GM12875 (cell line): ENCODE measurements at regions not wholly inside any gene's neighbourhood (a gene's known extent, or its start where the extent isn't known, plus 50 kb on each side); places are given as distances from the start of the nearest gene placed in this dataset.

ENCODE experiments used
- H3K4me3 ChIP-seq: one replicate; pipeline ENCODE4 v1.5.1; 2011; ENCODE audit warnings: low read depth, low read length, control low read depth
- TF ChIP-seq, protein P1 (sequence below): IDR thresholded peaks from 2 replicates; pipeline ENCODE4 v1.5.1; 2011; ENCODE audit warnings: low read depth, mild to moderate bottlenecking, control low read depth, inconsistent platforms, low read length, moderate library complexity, borderline replicate concordance; ENCODE audit not compliant: insufficient read depth

GRCh38 chr9:18036422-18037187 lies 437.3 kb upstream of the ADAMTSL1 start:
- TF ChIP-seq, protein P1, sequence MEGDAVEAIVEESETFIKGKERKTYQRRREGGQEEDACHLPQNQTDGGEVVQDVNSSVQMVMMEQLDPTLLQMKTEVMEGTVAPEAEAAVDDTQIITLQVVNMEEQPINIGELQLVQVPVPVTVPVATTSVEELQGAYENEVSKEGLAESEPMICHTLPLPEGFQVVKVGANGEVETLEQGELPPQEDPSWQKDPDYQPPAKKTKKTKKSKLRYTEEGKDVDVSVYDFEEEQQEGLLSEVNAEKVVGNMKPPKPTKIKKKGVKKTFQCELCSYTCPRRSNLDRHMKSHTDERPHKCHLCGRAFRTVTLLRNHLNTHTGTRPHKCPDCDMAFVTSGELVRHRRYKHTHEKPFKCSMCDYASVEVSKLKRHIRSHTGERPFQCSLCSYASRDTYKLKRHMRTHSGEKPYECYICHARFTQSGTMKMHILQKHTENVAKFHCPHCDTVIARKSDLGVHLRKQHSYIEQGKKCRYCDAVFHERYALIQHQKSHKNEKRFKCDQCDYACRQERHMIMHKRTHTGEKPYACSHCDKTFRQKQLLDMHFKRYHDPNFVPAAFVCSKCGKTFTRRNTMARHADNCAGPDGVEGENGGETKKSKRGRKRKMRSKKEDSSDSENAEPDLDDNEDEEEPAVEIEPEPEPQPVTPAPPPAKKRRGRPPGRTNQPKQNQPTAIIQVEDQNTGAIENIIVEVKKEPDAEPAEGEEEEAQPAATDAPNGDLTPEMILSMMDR: no peak
- no peak overlapping the region for H3K4me3 ChIP-seq

DNA sequence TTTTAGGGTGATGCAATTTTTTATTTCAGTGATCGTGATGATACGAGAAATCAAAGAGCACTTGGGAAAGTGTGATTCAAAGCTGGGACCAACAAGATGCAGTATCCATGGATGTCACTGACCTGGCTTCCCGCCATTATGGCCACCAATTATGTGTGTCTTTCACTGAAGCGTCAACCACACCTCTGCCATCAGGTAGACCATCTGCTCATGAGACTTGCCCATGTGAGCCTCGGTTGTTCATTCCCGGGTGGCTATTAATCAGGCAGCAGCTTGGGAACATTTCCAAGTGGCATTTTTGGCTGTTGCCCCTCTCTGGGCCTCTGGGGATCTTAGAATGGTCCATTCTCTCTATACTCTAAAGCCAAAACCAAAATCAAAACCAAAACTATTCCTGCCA lies 436.0 kb upstream of the ADAMTSL1 start:
- no peak overlapping the region for H3K4me3 ChIP-seq
- TF ChIP-seq, protein P1: no peak

GRCh38 chr9:18040327-18040726 lies 433.6 kb upstream of the ADAMTSL1 start:
- TF ChIP-seq, protein P1: no peak
- H3K4me3 ChIP-seq: no peak overlapping the region

DNA sequence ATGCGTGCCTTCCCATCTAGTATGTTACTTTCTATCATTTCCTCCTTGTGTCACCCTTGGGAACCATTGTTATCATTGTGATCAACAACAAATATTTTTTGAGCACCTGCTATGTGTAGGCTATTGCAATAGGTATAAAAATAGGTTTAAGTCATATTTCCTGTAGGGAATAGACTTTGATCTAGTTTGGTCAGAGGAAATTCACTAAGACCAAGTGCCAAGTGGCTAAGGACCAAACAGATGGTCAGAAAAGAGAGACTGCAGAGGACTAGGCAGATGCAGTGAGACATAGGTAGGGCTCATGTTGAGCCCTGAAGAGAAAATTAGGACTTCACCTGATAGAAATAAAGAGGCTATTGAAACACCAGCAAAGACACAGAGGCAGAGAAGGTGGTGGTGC lies 430.0 kb upstream of the ADAMTSL1 start:
- TF ChIP-seq, protein P1: no peak

DNA sequence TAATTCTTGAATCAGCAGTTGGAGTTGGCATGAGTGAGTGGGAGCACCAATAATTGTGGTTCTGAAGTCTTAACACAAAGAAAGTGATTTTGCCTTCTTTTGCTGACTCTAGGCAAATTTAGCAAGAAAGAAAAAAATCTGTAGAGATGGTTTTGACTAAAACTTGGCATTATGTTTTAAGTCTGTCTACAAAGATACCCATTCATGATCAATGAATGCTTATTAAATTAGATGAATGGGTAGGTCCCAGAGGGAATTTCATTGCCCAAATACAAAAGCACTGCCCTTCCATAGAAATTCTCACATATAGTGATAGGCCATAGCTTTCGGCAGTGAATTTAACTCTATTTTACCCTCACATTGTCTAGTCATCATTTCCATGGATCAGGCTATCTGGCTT lies 428.6 kb upstream of the ADAMTSL1 start:
- TF ChIP-seq, protein P1: no peak
- no peak overlapping the region for H3K4me3 ChIP-seq

More for the DNA sequence above, 430.0 kb upstream of the ADAMTSL1 start:
- no peak overlapping the region for H3K4me3 ChIP-seq

DNA sequence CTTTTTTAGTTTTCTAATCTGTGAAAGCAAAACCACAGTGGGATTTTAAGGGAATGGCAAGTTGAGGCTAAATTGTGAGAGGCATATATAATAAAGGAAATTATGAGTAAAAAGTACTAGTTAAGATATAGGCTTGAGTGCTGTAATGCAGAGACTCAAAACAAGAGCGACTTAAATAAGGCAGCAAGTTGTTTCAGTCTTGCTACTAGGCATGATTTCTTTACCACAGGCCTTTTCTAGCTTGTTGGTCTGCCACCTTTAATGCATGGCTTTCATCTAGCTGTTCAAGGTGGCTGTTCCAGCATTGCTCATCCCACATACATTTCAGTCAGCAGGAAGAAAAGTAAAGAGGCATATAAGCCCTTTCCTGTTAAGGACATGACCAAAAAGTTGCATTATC lies 427.9 kb upstream of the ADAMTSL1 start:
- H3K4me3 ChIP-seq: no peak overlapping the region
- TF ChIP-seq, protein P1: no peak

GRCh38 chr9:18051638-18052037 lies 422.3 kb upstream of the ADAMTSL1 start:
- H3K4me3 ChIP-seq: no peak overlapping the region
- TF ChIP-seq, protein P1: no peak
